Cardiac muscle cell (in vitro differentiated cells and primary cell): ENCODE measurements at regions not wholly inside any gene's neighbourhood (a gene's known extent, or its start where the extent isn't known, plus 50 kb on each side); places are given as distances from the start of the nearest gene placed in this dataset.

ENCODE experiments used
- DNase-seq, 2 donors: peaks; one replicate each; pipeline versions ENCODE4 v3.0.0 to v3.0.0-alpha.2; 2010 to 2017; ENCODE audit warnings: low read depth in 1 of 2, low spot score in 1 of 2
- H3K27ac ChIP-seq: fragments of 200-600 bp; sonication (generic); 2 replicates; pipeline ENCODE4 v1.5.1; 2016
- H3K27me3 ChIP-seq: fragments of 200-600 bp; sonication (generic); 2 replicates; pipeline ENCODE4 v1.6.0; 2016; ENCODE audit warnings: control low read depth
- H3K36me3 ChIP-seq: fragments of 200-600 bp; sonication (generic); 2 replicates; pipeline ENCODE4 v1.5.1; 2016; ENCODE audit warnings: control low read depth
- H3K4me1 ChIP-seq: fragments of 200-600 bp; sonication (generic); 2 replicates; pipeline ENCODE4 v1.8.1; 2017; ENCODE audit warnings: low read depth, mild to moderate bottlenecking, mixed run types
- H3K4me3 ChIP-seq: fragments of 200-600 bp; sonication (generic); 2 replicates; pipeline ENCODE4 v1.5.1; 2016; ENCODE audit warnings: mild to moderate bottlenecking
- H3K9me3 ChIP-seq: fragments of 200-600 bp; sonication (generic); 2 replicates; pipeline ENCODE4 v1.5.1; 2017; ENCODE audit warnings: low read depth, mild to moderate bottlenecking, control low read depth
- TF ChIP-seq, protein P1 (sequence below): IDR thresholded peaks from 2 replicates; pipeline ENCODE4 v1.5.1; 2012; ENCODE audit warnings: low read depth, mild to moderate bottlenecking, low read length

DNA sequence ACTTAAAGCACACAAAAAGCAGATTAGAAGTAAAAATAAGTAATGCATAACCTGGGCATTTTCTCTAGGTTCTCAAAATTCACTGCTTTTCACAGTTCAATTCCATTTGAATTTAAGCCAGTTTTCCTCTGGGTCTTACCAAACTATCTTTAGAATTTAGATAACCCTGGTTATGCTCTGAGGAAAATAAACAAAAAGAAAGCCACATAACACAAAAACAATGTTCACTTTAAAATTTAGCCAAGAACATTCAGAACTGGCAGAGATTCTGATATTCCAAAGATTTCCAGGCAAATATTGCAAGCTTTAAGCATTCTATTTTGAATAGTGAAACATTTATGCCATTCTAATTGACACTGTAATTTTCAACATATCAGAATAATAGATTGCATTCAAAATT, 50.7 kb upstream of the PRKG1 start:
- no peak for DNase-seq
- H3K9me3 ChIP-seq: no peaks in the 10 kb centered on the region
- TF ChIP-seq, protein P1, sequence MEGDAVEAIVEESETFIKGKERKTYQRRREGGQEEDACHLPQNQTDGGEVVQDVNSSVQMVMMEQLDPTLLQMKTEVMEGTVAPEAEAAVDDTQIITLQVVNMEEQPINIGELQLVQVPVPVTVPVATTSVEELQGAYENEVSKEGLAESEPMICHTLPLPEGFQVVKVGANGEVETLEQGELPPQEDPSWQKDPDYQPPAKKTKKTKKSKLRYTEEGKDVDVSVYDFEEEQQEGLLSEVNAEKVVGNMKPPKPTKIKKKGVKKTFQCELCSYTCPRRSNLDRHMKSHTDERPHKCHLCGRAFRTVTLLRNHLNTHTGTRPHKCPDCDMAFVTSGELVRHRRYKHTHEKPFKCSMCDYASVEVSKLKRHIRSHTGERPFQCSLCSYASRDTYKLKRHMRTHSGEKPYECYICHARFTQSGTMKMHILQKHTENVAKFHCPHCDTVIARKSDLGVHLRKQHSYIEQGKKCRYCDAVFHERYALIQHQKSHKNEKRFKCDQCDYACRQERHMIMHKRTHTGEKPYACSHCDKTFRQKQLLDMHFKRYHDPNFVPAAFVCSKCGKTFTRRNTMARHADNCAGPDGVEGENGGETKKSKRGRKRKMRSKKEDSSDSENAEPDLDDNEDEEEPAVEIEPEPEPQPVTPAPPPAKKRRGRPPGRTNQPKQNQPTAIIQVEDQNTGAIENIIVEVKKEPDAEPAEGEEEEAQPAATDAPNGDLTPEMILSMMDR: no peak
- no peaks in the 10 kb centered on the region for H3K27me3 ChIP-seq
- no peaks in the 10 kb centered on the region for H3K36me3 ChIP-seq
- no peaks in the 10 kb centered on the region for H3K4me1 ChIP-seq
- H3K27ac ChIP-seq: no peak overlapping the region
- no peak overlapping the region for H3K4me3 ChIP-seq
